Activated CD8-positive, alpha-beta memory T cell treated with anti-CD3 and anti-CD28 coated beads, Interleukin-2, amount 50 U/mL, for 24 hours (primary cell): ENCODE measurements at regions not wholly inside any gene's neighbourhood (a gene's known extent, or its start where the extent isn't known, plus 50 kb on each side); places are given as distances from the start of the nearest gene placed in this dataset.

Experiments
- DNase-seq: peaks from one replicate; pipeline ENCODE4 v3.0.0-alpha.2; 2020; ENCODE audit errors: extremely low read depth

- no peak for DNase-seq
These were observed 91.8 kb upstream of the KLF7 start for GRCh38 chr2:207257251-207258250.

DNA sequence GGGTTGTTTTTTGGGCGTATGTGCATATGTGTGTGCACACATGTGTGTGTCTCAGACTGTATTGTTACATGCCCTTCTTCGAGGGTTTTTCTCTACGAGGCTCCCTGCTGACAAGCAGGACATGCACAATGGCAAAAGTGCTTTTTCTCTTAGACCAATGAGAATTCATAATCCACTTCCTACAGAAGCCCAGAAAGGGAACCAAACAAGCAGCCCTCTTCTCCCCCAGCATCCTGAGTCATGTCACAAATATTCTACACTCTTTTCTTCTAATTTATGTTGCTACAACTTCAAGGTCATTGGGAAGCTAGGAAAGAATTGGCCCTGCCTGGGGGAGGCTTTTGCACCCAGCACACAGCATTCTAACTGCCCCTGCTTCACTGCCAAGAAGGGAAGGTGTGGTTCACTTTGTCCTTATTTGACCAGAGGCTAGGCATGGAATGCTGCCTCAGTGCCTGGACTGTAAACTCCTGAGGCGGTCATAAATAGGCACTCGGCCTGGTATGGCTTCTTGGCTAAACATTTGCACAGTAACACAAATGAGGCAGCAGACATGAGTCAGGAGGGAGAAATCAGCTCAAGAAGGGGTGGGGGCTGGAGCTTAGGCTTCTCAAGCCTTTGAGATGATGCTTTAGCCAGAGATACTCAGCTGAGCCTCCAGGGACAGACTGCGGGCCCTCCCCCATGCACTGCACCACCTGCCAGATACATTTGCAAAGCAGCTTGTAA, 92.7 kb upstream of the KLF7 start:
- no peak for DNase-seq

GRCh38 chr2:207260021-207260420, 94.3 kb upstream of the KLF7 start:
- DNase-seq: no peak

DNA sequence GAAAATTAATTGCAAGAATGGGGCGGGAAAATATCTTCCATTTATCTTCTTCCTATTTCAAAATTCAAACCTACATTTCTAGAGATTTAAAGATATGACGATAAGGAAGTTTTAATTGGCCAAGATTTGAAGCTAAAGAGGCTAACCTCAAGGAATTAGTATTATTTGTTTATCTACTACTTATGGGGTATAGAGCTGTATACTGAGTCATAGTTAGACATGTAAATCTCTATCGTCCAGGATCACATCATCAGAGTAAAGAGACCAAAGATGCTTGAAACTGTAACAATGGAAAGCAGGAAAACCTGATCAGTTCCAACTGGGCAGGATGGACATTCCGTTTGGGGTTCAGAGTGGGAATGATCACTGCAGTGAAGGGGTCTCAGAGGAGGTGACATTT, 95.2 kb upstream of the KLF7 start:
- no peak for DNase-seq

DNA sequence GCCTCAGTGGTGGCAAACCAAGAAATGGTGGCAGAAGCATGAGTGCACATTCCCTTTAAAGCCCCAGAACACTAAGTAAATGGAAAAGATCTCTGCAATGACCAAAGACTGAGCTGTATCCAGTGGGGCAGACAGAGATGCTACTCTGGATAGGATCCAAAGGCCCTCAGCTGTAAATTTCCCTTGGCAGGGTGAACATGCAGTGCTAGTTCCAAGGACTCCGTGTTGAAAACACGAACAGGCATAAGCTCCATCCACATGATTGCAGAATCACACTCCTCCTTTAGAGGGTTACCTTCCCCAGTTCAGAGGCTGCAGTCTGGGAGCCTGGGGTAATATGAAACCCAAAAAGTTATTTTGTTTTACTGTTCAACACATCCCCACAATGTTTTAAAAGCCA, 98.6 kb upstream of the KLF7 start:
- DNase-seq: no peak

GRCh38 chr2:207265332-207265731, 99.6 kb upstream of the KLF7 start:
- no peak for DNase-seq

- DNase-seq: no peak
These were observed 100.1 kb upstream of the KLF7 start for GRCh38 chr2:207265869-207266268.

- no peak for DNase-seq
These were observed 100.9 kb upstream of the KLF7 start for GRCh38 chr2:207266648-207267047.

- no peak for DNase-seq
These were observed 103.3 kb upstream of the KLF7 start for GRCh38 chr2:207269038-207269437.

GRCh38 chr2:207274530-207275189, 108.9 kb upstream of the KLF7 start:
- DNase-seq: no peak

DNA sequence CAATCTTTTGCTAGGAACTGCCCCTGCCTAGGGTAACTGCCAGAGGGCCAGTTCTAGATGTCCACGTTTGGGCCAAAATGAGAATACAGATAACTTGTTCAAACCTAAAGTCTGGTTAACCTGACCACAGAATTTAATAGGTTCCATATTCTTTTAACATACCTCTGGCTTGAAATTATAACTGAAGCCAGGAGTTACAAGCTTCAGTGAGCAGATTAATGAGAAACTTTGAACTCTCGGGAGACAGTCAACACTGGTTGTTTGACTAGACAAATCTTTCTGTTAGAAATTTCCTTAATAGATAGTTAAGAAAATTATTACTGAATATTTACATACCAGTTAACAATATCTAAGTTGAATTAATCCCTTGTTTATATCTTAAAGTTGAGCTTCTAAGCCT, 110.0 kb upstream of the KLF7 start:
- no peak for DNase-seq

DNA sequence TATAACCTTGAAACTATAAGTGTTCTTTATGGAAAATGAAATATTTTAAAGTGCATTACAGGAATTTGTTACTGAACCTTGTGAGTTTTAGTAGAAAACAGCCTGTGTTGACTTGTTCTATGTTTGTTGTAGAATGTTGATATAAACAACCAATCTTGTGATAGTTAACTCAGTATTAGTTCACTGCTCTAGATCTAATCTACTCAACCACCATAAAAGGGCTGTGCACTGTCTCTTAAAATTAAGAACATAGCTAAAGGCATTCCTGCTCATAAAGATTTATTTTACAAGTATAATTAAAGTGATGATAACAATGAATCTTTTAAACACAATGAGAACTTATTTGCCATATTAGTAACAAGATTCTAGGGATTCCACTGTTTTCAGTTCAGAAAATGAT, 110.5 kb upstream of the KLF7 start:
- no peak for DNase-seq

- no peak for DNase-seq
These were observed 111.1 kb upstream of the KLF7 start for GRCh38 chr2:207276858-207277257.

GRCh38 chr2:207279520-207279919, 113.8 kb upstream of the KLF7 start:
- no peak for DNase-seq

DNA sequence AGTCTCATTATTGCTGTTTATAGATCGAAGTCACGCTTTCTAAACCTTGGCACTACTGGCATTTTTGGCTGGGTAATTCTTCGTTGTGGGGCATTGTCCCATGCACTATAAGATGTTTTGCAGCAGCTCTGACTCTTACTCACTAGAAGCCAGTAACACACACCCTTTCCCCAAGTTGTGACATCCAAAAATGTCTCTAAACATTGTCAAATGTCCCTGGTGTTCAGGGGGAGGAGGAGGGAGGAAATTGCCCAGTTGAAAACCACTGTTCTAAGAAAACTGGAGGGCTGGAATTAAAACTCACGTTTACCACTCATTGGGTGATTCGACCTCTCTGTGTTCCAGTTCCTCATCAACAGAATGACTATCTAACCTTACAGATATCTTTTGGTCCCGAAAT, 115.7 kb upstream of the KLF7 start:
- no peak for DNase-seq

DNA sequence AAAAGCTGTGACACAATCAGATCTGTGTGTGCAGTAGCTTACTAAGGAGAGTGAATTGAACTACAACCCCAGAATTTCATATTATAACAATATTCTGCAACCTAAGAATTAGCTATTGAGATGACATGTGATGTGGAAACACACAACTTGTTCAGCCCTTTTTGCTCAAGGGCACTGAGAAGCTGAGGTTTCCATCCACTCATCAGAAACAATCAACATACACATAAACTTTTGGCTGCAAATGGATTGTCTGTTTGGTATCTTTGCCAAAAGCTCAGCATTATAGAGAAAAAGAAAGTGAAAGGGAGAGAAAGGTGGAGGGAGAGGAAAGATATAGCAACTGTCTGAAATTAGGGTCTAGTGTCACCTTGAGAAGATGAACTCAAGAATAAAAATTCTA, 117.2 kb upstream of the KLF7 start:
- DNase-seq: no peak

- no peak for DNase-seq
These were observed 117.6 kb upstream of the KLF7 start for GRCh38 chr2:207283356-207283755.

GRCh38 chr2:207284556-207285472, 119.1 kb upstream of the KLF7 start:
- DNase-seq: no peak

DNA sequence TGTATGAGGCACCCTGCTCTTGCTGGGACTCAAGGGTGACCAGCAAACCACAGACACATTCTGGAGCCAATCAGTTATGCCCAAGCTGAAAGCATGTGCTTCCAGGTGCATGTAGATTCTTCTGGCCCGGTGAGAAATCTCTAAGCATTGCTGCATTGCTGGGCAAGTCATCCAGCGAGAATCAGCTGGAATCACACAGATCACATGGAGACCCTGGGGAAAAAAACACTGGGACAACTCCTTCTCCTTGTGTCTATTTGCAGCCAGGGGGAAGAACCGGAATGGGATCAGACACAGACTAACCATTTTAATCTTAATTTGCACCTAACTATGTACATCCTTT, 119.7 kb upstream of the KLF7 start:
- no peak for DNase-seq

- no peak for DNase-seq
These were observed 120.4 kb upstream of the KLF7 start for GRCh38 chr2:207286106-207286505.

GRCh38 chr2:207288628-207289027, 122.9 kb upstream of the KLF7 start:
- DNase-seq: no peak
